Fibroblast of villous mesenchyme (primary cell): ENCODE measurements at regions not wholly inside any gene's neighbourhood (a gene's known extent, or its start where the extent isn't known, plus 50 kb on each side); places are given as distances from the start of the nearest gene placed in this dataset.
A peak's percentile ranks its signal among the peaks of the same experiment; 100 is the strongest.

Experiments
- DNase-seq: peaks from one replicate; pipeline ENCODE4 v3.0.0-alpha.2; 2010; ENCODE audit warnings: low read depth
- H3K4me3 ChIP-seq: 2 replicates; pipeline ENCODE4 v1.5.1; 2011; ENCODE audit warnings: low read depth, mild to moderate bottlenecking, low read length
- CTCF ChIP-seq: IDR thresholded peaks from 2 replicates; pipeline ENCODE4 v1.5.1; 2012; ENCODE audit warnings: low read depth, mild to moderate bottlenecking, low read length; ENCODE audit not compliant: insufficient read depth

GRCh38 chr14:37903343-37904191 lies 304.1 kb upstream of the SSTR1 start:
- no peak overlapping the region for H3K4me3 ChIP-seq
- peak; percentile 63 for DNase-seq
- TF ChIP-seq CTCF: peak; percentile 56

- no peak overlapping the region for H3K4me3 ChIP-seq
- peak; percentile 7 for TF ChIP-seq CTCF
Observed at GRCh38 chr14:37924622-37925021, 283.1 kb upstream of the SSTR1 start.

GRCh38 chr14:37932008-37932407 lies 275.7 kb upstream of the SSTR1 start:
- no peak for TF ChIP-seq CTCF
- no peak overlapping the region for H3K4me3 ChIP-seq
- no peak for DNase-seq

More at GRCh38 chr14:37924622-37925021, 283.1 kb upstream of the SSTR1 start:
- no peak for DNase-seq

- TF ChIP-seq CTCF: no peak
- H3K4me3 ChIP-seq: no peak overlapping the region
- DNase-seq: no peak
Observed at GRCh38 chr14:37932481-37932880, 275.2 kb upstream of the SSTR1 start.

- H3K4me3 ChIP-seq: no peak overlapping the region
- no peak for TF ChIP-seq CTCF
- DNase-seq: no peak
Observed at GRCh38 chr14:37936971-37937370, 270.7 kb upstream of the SSTR1 start.

GRCh38 chr14:37939442-37940028 lies 268.2 kb upstream of the SSTR1 start:
- no peak for DNase-seq
- no peak for TF ChIP-seq CTCF
- H3K4me3 ChIP-seq: no peak overlapping the region
